ENCODE measurements at regions not wholly inside any gene's neighbourhood (a gene's known extent, or its start where the extent isn't known, plus 50 kb on each side); places are given as distances from the start of the nearest gene placed in this dataset.

DNA sequence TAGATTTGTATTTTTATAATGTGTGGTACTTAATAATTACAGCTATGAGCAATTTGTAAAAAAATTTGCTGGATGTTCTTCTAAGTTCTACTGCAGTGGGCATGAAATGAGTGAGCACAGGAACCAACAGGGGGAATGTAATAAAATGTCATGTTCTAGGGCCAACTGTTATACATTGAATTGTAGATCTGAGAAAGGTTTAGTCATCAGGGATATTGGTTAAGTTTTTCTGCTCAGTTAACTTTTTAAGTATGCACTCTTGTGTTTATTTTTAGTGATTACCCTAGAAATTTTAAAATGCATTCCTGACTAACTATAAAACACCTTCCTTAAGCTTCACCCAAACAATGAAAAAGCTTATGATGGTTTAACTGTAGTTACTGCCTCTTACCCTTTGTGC lies 101.8 kb downstream of the CAND1 start:
- no peak for DNase-seq (ENCODE audit: low read depth)

DNA sequence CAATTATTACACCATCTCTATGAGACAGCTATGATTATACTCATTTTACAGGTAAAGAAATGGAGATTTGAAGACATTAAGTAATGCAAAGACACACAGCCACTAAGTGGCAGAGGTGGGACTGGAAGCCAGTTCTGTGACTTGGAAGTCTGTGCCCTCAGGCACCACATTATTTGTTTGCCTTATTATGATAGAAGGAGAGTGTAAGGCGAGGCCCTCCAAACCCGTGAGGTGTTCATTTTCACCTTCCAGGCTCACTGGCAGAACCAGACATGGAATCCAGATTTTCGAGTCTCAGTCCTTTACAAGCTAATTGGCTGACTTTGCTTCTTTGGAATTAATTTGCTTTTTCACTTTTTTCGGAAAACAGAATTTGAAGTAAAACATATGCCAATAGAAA lies 107.9 kb downstream of the CAND1 start:
- no peak for DNase-seq (ENCODE audit: low read depth)

DNA sequence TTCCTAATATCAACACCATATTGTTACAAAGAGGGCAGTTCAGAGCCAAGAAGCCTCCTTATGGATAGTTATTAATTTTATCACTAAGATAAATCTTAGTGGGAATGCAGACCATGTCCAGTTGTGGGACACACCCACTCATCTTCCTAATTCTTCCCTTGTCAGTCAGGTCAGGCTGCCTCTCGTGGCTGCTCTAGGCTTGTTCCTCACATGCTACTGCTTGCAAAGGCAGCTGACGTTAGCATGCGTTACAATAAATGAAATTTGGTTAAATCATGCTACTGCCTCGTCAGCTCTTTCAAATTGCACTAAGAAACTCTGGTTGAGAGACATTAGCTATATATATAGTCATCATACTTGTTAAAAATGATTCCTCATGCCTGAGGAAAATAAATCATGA lies 108.4 kb downstream of the CAND1 start:
- no peak for DNase-seq (ENCODE audit: low read depth)

DNA sequence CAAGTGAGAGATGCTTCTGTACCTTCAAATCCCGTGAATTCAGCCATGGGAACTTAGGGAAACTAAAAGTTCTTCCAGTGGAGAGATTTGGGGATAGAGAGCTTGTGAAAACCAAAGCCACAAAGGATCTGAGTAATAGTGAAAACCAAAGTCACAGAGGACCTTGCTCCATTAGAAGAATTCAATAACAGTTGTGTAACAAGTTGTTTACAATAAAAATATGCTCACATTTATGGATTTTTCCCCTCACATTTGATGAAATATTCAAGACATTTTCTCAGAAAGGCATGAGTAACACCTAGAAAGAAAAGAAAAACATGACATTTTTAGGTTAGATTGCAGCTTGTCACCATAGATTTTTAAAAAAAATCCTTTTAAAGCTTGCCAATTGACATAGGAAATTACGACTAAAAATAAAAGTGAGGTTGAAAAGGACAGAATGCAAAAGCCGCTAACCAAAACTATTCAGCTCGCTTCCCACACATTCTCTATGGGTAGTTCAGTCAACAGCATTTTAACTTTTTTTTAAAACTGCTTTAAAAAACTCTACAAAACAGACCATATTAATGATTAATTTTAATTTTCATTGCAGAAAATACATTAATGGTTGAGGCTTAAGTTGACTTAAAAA lies 113.2 kb downstream of the CAND1 start:
- peak; percentile 11 for DNase-seq (ENCODE audit: low read depth)

DNA sequence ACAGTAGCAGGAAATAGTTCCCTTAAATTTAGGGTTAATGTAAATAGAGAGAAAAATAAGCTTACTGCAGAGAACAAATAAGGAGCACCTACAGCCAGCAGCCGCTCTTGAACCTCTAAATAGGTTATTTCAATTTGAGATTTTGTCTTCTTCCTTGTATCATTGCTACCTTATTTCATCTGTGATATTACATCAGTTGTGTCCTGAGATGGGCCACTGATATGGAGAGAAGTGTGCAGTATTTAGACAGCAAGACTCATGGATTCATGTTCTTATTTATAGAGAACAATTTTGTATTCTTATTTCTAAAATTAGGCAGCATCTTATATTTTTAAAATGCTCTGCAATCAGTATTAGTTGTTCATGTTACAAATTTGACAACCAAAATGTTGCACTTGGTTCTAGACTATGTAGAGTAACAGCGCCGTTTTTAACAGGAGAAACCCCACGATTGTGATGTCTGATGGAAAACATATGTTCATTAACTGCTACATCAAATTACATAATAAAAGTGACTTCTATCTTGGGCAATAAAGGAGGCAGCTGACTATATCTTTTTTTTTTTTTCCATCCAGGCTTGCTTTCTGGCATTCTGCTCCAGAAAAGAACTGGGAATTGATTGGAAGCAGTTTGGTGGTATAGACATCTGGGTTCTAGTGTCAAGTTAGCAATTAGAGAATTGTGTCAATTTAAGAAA lies 117.9 kb downstream of the CAND1 start:
- DNase-seq (ENCODE audit: low read depth): no peak

GRCh38 chr12:67388331-67389138 lies 119.4 kb downstream of the CAND1 start:
- no peak for DNase-seq (ENCODE audit: low read depth)

- no peak for DNase-seq (ENCODE audit: low read depth)
These were observed 121.1 kb downstream of the CAND1 start for GRCh38 chr12:67390273-67390672.

GRCh38 chr12:67391034-67391433 lies 121.9 kb downstream of the CAND1 start:
- no peak for DNase-seq (ENCODE audit: low read depth)

- no peak for DNase-seq (ENCODE audit: low read depth)
These were observed 122.5 kb downstream of the CAND1 start for GRCh38 chr12:67391656-67392055.

DNA sequence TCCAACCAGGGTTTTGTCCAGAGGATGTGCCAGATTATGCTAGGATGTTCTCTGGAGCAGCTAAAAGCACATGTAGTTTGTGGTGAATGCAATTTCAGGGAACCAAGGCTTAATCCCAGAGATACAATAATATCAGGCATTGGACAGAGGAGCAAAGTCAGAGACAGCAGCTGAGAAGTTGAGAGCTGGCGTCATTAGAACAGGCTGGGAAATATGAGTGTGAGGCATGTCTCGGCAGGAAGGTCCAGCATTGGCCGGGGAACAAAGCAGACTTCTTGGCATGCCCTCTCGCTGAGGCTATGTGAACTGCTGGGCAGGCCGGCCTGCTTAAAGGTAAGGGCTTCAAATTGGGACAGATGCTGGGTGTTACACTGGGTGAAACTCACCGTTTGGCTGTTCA lies 125.4 kb downstream of the CAND1 start:
- peak; percentile 68 for DNase-seq (ENCODE audit: low read depth)

GRCh38 chr12:67400742-67401141 lies 131.6 kb downstream of the CAND1 start:
- DNase-seq (ENCODE audit: low read depth): no peak

GRCh38 chr12:67410246-67410645 lies 141.1 kb downstream of the CAND1 start:
- DNase-seq (ENCODE audit: low read depth): peak; percentile 6

- DNase-seq (ENCODE audit: low read depth): no peak
These were observed 141.5 kb downstream of the CAND1 start for GRCh38 chr12:67410667-67411067.

GRCh38 chr12:67411562-67411961 lies 142.4 kb downstream of the CAND1 start:
- no peak for DNase-seq (ENCODE audit: low read depth)

DNA sequence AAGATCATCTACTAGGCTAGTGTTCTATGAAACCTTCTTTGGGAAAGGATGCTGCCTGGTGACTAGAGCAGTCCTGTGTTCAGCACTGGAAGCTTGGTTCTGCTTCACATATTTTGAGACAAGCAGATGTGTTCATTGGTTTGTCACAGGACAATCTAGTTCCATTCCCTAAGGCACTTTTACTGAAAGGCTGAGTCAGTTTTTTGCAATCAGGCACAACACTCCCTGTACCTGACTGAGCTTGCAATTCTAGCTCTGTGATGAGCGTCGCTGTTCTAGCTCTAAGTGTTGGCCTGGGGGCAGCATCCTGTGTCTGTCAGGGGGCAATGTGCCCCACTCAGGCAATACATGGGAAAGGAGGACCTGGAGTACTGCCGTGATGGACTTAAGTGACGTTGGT lies 144.4 kb downstream of the CAND1 start:
- no peak for DNase-seq (ENCODE audit: low read depth)

DNA sequence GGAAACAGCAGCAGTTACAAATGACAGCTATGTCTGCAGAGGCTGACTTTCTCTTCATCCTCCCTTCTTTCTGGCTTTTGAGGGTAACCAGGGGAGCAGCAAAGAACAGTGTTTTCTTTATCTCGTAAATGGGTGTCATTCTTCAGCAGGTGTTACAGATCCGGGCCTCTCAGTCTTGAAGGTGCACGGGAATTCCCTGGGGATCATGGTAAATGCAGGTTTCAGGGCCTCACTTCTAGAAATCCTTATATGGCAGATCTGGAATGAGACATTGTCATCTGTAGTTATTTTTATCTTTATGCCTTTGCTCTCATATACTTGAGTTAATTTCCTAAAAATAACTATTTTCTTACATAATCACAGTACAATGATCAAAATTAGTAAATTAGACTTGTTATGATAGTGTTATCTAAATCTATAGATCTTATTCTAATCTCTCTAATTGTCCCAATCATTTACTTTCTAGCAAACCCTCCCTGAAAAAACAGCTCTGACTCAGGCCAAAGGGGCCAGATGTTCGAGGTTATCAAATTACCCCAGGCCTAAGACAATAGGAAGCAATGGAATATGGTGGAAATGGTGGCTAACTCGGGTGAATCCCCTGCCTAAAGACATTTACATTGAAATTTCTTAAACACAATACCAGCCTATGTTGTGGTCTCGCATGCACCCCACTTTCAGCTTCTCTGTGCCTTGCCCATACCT lies 145.0 kb downstream of the CAND1 start:
- no peak for DNase-seq (ENCODE audit: low read depth)

GRCh38 chr12:67415473-67415872 lies 146.3 kb downstream of the CAND1 start:
- peak; percentile 35 for DNase-seq (ENCODE audit: low read depth)

DNA sequence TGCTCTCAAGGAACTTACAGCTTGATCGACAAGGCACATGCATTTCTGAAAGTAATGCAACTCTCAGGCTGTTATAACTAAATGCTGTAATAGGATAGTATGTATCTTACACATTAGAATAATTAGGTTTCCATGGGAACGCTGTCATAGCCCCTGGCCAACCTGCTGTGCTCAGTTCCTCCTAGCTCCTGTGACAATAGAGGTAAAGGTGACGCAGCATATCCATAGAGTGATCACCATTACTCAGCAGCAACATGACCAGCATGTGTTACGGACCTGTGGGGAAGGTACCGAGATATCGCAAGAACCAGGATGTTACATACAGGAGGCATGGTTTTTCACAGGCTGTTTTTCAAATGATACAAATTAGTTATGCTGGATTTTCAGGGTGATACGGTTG lies 150.7 kb downstream of the CAND1 start:
- DNase-seq (ENCODE audit: low read depth): no peak

- no peak for DNase-seq (ENCODE audit: low read depth)
These were observed 151.3 kb downstream of the CAND1 start for GRCh38 chr12:67420506-67420905.

- no peak for DNase-seq (ENCODE audit: low read depth)
These were observed 152.9 kb downstream of the CAND1 start for GRCh38 chr12:67422081-67422480.

DNA sequence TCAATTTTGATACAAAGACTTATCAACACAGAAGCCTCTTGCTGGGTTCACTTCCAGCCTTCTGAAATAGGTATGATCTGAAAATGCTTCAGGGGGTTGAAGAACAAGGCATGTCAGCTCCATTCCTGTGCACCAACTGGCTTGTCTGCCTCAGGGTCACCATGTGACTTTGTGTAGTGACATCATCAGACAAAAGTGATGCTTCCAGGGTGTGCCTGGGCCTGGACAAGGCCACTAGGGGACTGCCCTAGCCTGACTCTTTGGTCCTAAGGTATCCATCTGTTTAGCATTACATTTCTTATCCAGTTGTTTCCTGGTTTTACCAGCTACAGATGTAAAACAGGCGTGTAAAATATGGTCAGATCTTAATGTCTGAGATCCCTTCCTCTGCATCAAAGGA lies 155.6 kb downstream of the CAND1 start:
- no peak for DNase-seq (ENCODE audit: low read depth)

DNA sequence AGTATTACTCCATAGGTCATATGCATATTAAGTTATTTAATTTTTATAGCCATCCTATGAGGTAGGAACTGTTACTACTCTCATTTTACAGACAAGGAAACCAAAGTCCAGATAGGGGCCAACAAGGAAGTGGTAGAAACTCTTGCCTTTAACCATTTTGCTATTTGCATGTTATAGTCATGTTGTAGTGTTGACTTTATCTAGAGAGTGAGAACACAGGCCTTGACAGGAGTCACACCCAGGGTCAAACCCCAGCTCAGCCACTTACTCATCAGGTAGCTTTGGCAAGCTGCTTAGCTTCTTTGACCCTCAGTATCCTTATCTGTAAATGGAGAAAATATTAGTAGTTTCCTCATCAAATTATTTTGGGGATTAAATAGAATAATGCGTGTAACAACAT lies 156.2 kb downstream of the CAND1 start:
- DNase-seq (ENCODE audit: low read depth): no peak

DNA sequence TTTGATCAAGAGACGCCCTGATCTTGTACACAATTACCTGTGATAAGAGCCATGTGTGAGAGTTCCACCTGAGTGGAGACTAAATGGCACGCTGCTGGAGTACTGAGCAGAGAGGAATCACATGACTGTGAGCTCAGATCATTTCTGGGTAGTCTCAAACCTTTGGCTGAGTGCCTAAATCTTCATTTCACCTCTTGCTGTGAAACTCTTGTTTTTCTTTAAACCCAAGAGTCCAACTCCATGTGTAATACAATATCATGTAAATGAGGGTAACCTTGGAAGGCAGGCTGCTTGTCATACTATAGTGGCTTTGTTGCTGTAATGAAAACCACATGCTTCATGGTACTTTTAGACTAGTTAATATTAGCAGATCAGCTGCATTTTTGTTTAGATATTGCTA lies 156.9 kb downstream of the CAND1 start:
- DNase-seq (ENCODE audit: low read depth): peak; percentile 85

Measured in iris pigment epithelial cell (primary cell).